H1 (cell line): ENCODE measurements at regions not wholly inside any gene's neighbourhood (a gene's known extent, or its start where the extent isn't known, plus 50 kb on each side); places are given as distances from the start of the nearest gene placed in this dataset.

Experiments
- BRCA1 ChIP-seq: IDR thresholded peaks from 2 replicates; pipeline ENCODE4 v1.6.1; 2012; ENCODE audit warnings: low read depth, low read length, improper control_type of control experiment
- POLR2A ChIP-seq, 2 experiments: IDR thresholded peaks; 1 replicate in 1 of 2; 2 replicates in 1 of 2; pipeline ENCODE4 v1.6.1; 2011; ENCODE audit warnings: low read depth in 2 of 2, low read length in 2 of 2, mild to moderate bottlenecking in 2 of 2; ENCODE audit errors: control extremely low read depth in 1 of 2
- POLR2AphosphoS5 ChIP-seq: IDR thresholded peaks from 2 replicates; pipeline ENCODE4 v1.6.1; 2011; ENCODE audit warnings: low read depth, low read length
- SRF ChIP-seq: IDR thresholded peaks from 2 replicates; pipeline ENCODE4 v1.6.1; 2011; ENCODE audit warnings: mild to moderate bottlenecking, low read depth, low read length, moderate library complexity
- ZNF274 ChIP-seq: IDR thresholded peaks from 2 replicates; pipeline ENCODE4 v1.7.0; 2012; ENCODE audit warnings: low read length, borderline replicate concordance; ENCODE audit errors: extremely low read depth

DNA sequence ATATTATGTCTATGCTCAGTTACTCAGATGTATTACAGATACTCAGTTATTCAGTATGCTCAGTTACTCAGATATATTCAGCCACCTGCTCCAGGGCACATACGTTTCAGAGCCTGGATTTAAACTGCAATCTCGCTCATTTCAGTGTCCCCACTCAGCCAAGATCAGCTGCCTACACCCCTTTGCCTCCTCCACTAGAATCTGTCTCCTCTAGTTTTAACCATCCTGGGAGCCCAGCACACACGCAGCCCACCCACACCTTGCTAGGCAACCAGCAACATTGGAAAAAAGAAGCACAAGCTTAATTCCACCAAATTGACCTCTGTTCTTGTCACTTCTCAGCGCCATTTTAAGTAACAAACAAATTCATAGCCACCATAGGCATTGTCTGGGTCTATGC lies 246.2 kb downstream of the QDPR start:
- TF ChIP-seq BRCA1: no peak
- no peak for TF ChIP-seq POLR2A (IDR thresholded peaks at IDR 0.05; ENCODE audit: control extremely low read depth in 1 of 2, low read depth in 2 of 2, low read length in 2 of 2)
- TF ChIP-seq SRF: no peak
- TF ChIP-seq POLR2AphosphoS5: no peak
- no peak for TF ChIP-seq ZNF274
